H1 (cell line): ENCODE measurements at regions not wholly inside any gene's neighbourhood (a gene's known extent, or its start where the extent isn't known, plus 50 kb on each side); places are given as distances from the start of the nearest gene placed in this dataset.

Experiments
- CTCF ChIA-PET: fragments of 300-600 bp; sonication (Branson Sonifier 250); formaldehyde crosslinking; loops from one replicate; lab custom pipeline; 2021; ENCODE audit not compliant: partially characterized antibody; lab: Charles Lee
- POLR2A ChIA-PET: fragments of 300-600 bp; sonication (Branson Sonifier 250); formaldehyde crosslinking; loops from one replicate; lab custom pipeline; 2021; ENCODE audit warnings: inconsistent platforms; ENCODE audit not compliant: partially characterized antibody; lab: Charles Lee
- DNase-seq, 2 experiments: peaks; one replicate each; pipeline versions ENCODE4 v3.0.0 to v3.0.0-alpha.2; 2010 to 2022; ENCODE audit warnings: low spot score in 2 of 2, low read depth in 1 of 2, mixed read lengths in 1 of 2
- FAIRE-seq: peaks from 2 replicates; lab custom pipeline; 2011; peaks lifted over from hg19 to GRCh38; lab: Jason Lieb, UNC
- H2AFZ ChIP-seq: 2 replicates; pipeline ENCODE4 v1.8.1; 2012; ENCODE audit warnings: low read length, inconsistent platforms
- H2AK5ac ChIP-seq: 2 replicates; pipeline ENCODE4 v1.6.1; 2013; ENCODE audit warnings: low read depth, low read length
- H2BK120ac ChIP-seq: replicated peaks from 2 replicates; pipeline ENCODE3; 2013; ENCODE audit warnings: low read depth, low read length, inconsistent platforms
- H2BK12ac ChIP-seq: 2 replicates; pipeline ENCODE4 v1.6.1; 2013; ENCODE audit warnings: low read depth, low read length
- H2BK15ac ChIP-seq: 2 replicates; pipeline ENCODE4 v1.6.1; 2013; ENCODE audit warnings: low read length
- H2BK20ac ChIP-seq: 2 replicates; pipeline ENCODE4 v1.6.1; 2013; ENCODE audit warnings: low read length
- H2BK5ac ChIP-seq: 2 replicates; pipeline ENCODE4 v1.6.1; 2013; ENCODE audit warnings: low read depth, low read length
- H3K14ac ChIP-seq: 2 replicates; pipeline ENCODE4 v1.6.1; 2013; ENCODE audit warnings: inconsistent platforms; ENCODE audit not compliant: insufficient read length
- H3K18ac ChIP-seq: 2 replicates; pipeline ENCODE4 v1.6.1; 2013; ENCODE audit warnings: low read length; ENCODE audit errors: extremely low read depth
- H3K23ac ChIP-seq: 2 replicates; pipeline ENCODE4 v1.6.1; 2013; ENCODE audit warnings: inconsistent platforms; ENCODE audit not compliant: insufficient read length
- H3K23me2 ChIP-seq: 2 replicates; pipeline ENCODE4 v1.6.1; 2013; ENCODE audit warnings: low read depth, low read length
- H3K27ac ChIP-seq: 2 replicates; pipeline ENCODE4 v1.6.1; 2011; ENCODE audit warnings: low read depth, low read length, inconsistent platforms
- H3K27me3 ChIP-seq, 4 experiments: replicated peaks in 1 of 4; 1 replicate in 1 of 4; 2 replicates in 3 of 4; pipeline versions ENCODE4 v1.6.1 to v1.8.1; 2011 to 2013; ENCODE audit warnings: low read length in 3 of 4, mild to moderate bottlenecking in 3 of 4, inconsistent platforms in 2 of 4, mixed read lengths in 2 of 4, moderate library complexity in 1 of 4; ENCODE audit not compliant: control insufficient read depth in 3 of 4, insufficient read depth in 3 of 4; ENCODE audit errors: extremely low read depth in 1 of 4
- H3K36me3 ChIP-seq, 4 experiments: 2 replicates each; pipeline versions ENCODE4 v1.6.1 to v1.8.1; 2011 to 2013; ENCODE audit warnings: mild to moderate bottlenecking in 4 of 4, low read length in 3 of 4, moderate library complexity in 2 of 4, control low read depth in 1 of 4, inconsistent platforms in 1 of 4; ENCODE audit not compliant: insufficient read depth in 4 of 4, control insufficient read depth in 2 of 4
- H3K4ac ChIP-seq: replicated peaks from 2 replicates; pipeline ENCODE3; 2013; ENCODE audit warnings: low read length, low read depth, mixed read lengths, inconsistent platforms; ENCODE audit not compliant: insufficient read length
- H3K4me1 ChIP-seq, 4 experiments: replicated peaks in 1 of 4; 1 replicate in 1 of 4; 2 replicates in 3 of 4; pipeline versions ENCODE4 v1.6.1 to v1.8.1; 2011 to 2013; ENCODE audit warnings: low read length in 3 of 4, inconsistent platforms in 2 of 4, mixed read lengths in 1 of 4; ENCODE audit not compliant: insufficient read depth in 4 of 4, control insufficient read depth in 3 of 4
- H3K4me2 ChIP-seq, 2 experiments: 2 replicates each; pipeline versions ENCODE4 v1.6.1 to v1.8.1; 2011 to 2013; ENCODE audit warnings: low read depth in 2 of 2, low read length in 2 of 2, control low read depth in 1 of 2, inconsistent platforms in 1 of 2, mild to moderate bottlenecking in 1 of 2; ENCODE audit not compliant: insufficient read depth in 1 of 2
- H3K4me3 ChIP-seq, 4 experiments: fragments of 200-600, 300-600 bp in 1 of 4; sonication (generic), shearing (Covaris generic), sonication (Bioruptor Twin) in 1 of 4; 2 replicates each; pipeline versions ENCODE4 v1.5.1 to v1.8.1; 2011 to 2016; ENCODE audit warnings: low read length in 4 of 4, low read depth in 3 of 4, control low read depth in 2 of 4, inconsistent platforms in 2 of 4, mild to moderate bottlenecking in 2 of 4, mixed read lengths in 1 of 4, moderate library complexity in 1 of 4; ENCODE audit not compliant: insufficient read depth in 2 of 4; ENCODE audit errors: extremely low read depth in 1 of 4
- H3K56ac ChIP-seq: replicated peaks from 2 replicates; pipeline ENCODE3; 2013; ENCODE audit warnings: low read depth, mild to moderate bottlenecking, mixed read lengths, low read length, inconsistent platforms; ENCODE audit not compliant: insufficient read length
- H3K79me1 ChIP-seq: 2 replicates; pipeline ENCODE4 v1.6.1; 2013; ENCODE audit warnings: low read depth, low read length, control low read depth
- H3K79me2 ChIP-seq, 2 experiments: 2 replicates each; pipeline versions ENCODE4 v1.6.1 to v1.8.1; 2012 to 2013; ENCODE audit warnings: low read length in 2 of 2, mild to moderate bottlenecking in 2 of 2, inconsistent platforms in 1 of 2; ENCODE audit not compliant: insufficient read depth in 2 of 2, control insufficient read depth in 1 of 2
- H3K9ac ChIP-seq, 4 experiments: replicated peaks in 1 of 4; 1 replicate in 1 of 4; 2 replicates in 3 of 4; pipeline versions ENCODE4 v1.6.1 to v1.8.1; 2011 to 2013; ENCODE audit warnings: low read depth in 3 of 4, low read length in 3 of 4, control low read depth in 2 of 4, mild to moderate bottlenecking in 2 of 4, moderate library complexity in 2 of 4, inconsistent platforms in 1 of 4; ENCODE audit errors: extremely low read depth in 1 of 4
- H3K9me3 ChIP-seq, 2 experiments: 2 replicates each; pipeline versions ENCODE4 v1.6.1 to v1.8.1; 2012 to 2013; ENCODE audit warnings: mild to moderate bottlenecking in 2 of 2, moderate library complexity in 2 of 2, control low read depth in 1 of 2, inconsistent platforms in 1 of 2, low read depth in 1 of 2, low read length in 1 of 2, mixed read lengths in 1 of 2; ENCODE audit not compliant: insufficient read depth in 2 of 2
- H4K20me1 ChIP-seq, 2 experiments: replicated peaks in 1 of 2; 2 replicates each; pipeline versions ENCODE3 to v1.8.1; 2011 to 2013; ENCODE audit warnings: inconsistent platforms in 2 of 2, low read length in 2 of 2, mild to moderate bottlenecking in 1 of 2; ENCODE audit not compliant: insufficient read depth in 2 of 2, control insufficient read depth in 1 of 2
- H4K5ac ChIP-seq: 2 replicates; pipeline ENCODE4 v1.6.1; 2013; ENCODE audit warnings: low read length, low read depth, mixed read lengths, inconsistent platforms; ENCODE audit not compliant: insufficient read length
- H4K8ac ChIP-seq: 2 replicates; pipeline ENCODE4 v1.8.0; 2013; ENCODE audit warnings: mild to moderate bottlenecking, moderate library complexity, low read length, inconsistent platforms; ENCODE audit not compliant: insufficient read depth; ENCODE audit errors: extremely low read depth
- H4K91ac ChIP-seq: replicated peaks from 2 replicates; pipeline ENCODE3; 2013; ENCODE audit warnings: low read length, mixed read lengths, inconsistent platforms; ENCODE audit not compliant: insufficient read length
- CHD7 ChIP-seq: fragments of 300-600 bp; sonication (generic); IDR thresholded peaks from 2 replicates; pipeline ENCODE4 v1.7.1; 2012; ENCODE audit warnings: low read length, moderate library complexity, mild to moderate bottlenecking, inconsistent platforms; ENCODE audit not compliant: insufficient replicate concordance
- WGBS, 2 experiments: shearing (Covaris generic) in 1 of 2; methylation state at CpG; one replicate each; pipeline versions ENCODE4 v1.1.6 to v1.1.7; 2013 to 2015; ENCODE audit warnings: low lambda C conversion rate in 2 of 2, mixed read lengths in 2 of 2, inconsistent platforms in 1 of 2, low coverage in 1 of 2, missing lambda C conversion rate in 1 of 2; ENCODE audit not compliant: insufficient replicate concordance in 2 of 2, insufficient coverage in 1 of 2, insufficient read length in 1 of 2; ENCODE audit errors: extremely low coverage in 1 of 2, missing lambda C conversion rate in 1 of 2; 5-methylcytosine and 5-hydroxymethylcytosine counted together

- Histone ChIP-seq H3K4me1 (no peaks in the 10 kb centered on the region), H3K4me2 (no peak overlapping the region), H4K20me1 (no peaks in the 10 kb centered on the region), H3K4ac (no peak overlapping the region), H2AFZ (no peak overlapping the region), H2BK15ac (no peak overlapping the region), H3K4me3 (no peak overlapping the region), H3K79me1 (no peaks in the 10 kb centered on the region), H2BK20ac (no peak overlapping the region), H3K56ac (no peak overlapping the region), H3K79me2 (no peaks in the 10 kb centered on the region), H3K9ac (no peak overlapping the region), H3K9me3 (no peaks in the 10 kb centered on the region), H2BK120ac (no peak overlapping the region), H4K91ac (no peak overlapping the region), H3K23me2 (no peaks in the 10 kb centered on the region), H3K27me3 (no peaks in the 10 kb centered on the region), H2BK12ac (no peak overlapping the region), H3K27ac (no peak overlapping the region), H2AK5ac (no peak overlapping the region), H3K18ac (no peak overlapping the region), H4K5ac (no peak overlapping the region), H2BK5ac (no peak overlapping the region), H3K23ac (no peak overlapping the region), H4K8ac (no peak overlapping the region), H3K36me3 (no peaks in the 10 kb centered on the region), H3K14ac (no peak overlapping the region)
- ChIA-PET CTCF (interaction anchor here (0.9 kb wide), 1 partner anchor 120 kb away, joined by 3 read pairs; no protein-coding TSS in a partner anchor), POLR2A (no interaction called here)
- no peak for DNase-seq
- 90% methylated on average over 2 of the region's 2 CpGs; no CpG with 5 or more reads in 1 of the 2 experiments for WGBS, 2 experiments
- FAIRE-seq: no peak
- TF ChIP-seq CHD7: no peak
Measured at GRCh38 chr3:153906366-153906765, 214.8 kb upstream of the ARHGEF26 start.
